Ectodermal cell (in vitro differentiated cells): ENCODE measurements at regions not wholly inside any gene's neighbourhood (a gene's known extent, or its start where the extent isn't known, plus 50 kb on each side); places are given as distances from the start of the nearest gene placed in this dataset.

Experiments used
- H3K27ac ChIP-seq: 2 replicates; pipeline ENCODE4 v1.7.0; 2013; ENCODE audit warnings: mild to moderate bottlenecking, low read depth, low read length; ENCODE audit not compliant: insufficient read depth, poor library complexity, severe bottlenecking
- H3K27me3 ChIP-seq: 2 replicates; pipeline ENCODE4 v1.7.0; 2013; ENCODE audit warnings: mild to moderate bottlenecking, low read length; ENCODE audit not compliant: insufficient read depth, control insufficient read depth, poor library complexity, severe bottlenecking
- H3K36me3 ChIP-seq: one replicate; pipeline ENCODE4 v1.7.0; 2013; ENCODE audit warnings: low read length; ENCODE audit not compliant: control insufficient read depth, insufficient read depth
- H3K4me1 ChIP-seq: one replicate; pipeline ENCODE4 v1.7.0; 2013; ENCODE audit warnings: low read length; ENCODE audit not compliant: control insufficient read depth, insufficient read depth
- H3K4me3 ChIP-seq: 2 replicates; pipeline ENCODE4 v1.7.0; 2013; ENCODE audit warnings: low read depth, low read length, control low read depth; ENCODE audit not compliant: insufficient read depth
- H3K9me3 ChIP-seq: 2 replicates; pipeline ENCODE4 v1.7.0; 2013; ENCODE audit warnings: mild to moderate bottlenecking, low read length, moderate library complexity; ENCODE audit not compliant: control insufficient read depth
- WGBS, 2 experiments: methylation state at CpG; one replicate each; pipeline ENCODE4 v1.1.7; 2013; ENCODE audit warnings: missing lambda C conversion rate in 2 of 2; 5-methylcytosine and 5-hydroxymethylcytosine counted together

DNA sequence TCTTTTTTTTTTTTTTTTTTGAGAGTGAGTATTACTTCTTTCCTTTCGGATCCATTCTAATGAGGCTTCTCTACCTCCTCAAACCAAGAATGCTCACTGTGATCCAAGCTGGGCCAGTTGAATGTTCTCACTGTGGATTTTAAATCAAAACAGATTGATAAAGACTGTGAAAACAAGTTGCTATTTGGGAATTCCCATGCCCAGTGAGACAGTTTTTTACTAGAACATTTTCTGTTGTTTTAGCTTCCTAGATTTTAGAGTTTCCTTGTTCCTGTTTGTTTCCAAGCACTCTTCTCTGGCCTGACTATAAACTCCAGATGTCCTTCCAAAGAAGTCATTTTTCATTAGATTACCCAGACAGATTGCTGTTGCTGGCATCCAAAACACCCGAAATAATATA, 60.1 kb upstream of the GALNT15 start:
- no peaks in the 10 kb centered on the region for H3K4me1 ChIP-seq
- no peaks in the 10 kb centered on the region for H3K36me3 ChIP-seq
- no peaks in the 10 kb centered on the region for H3K27me3 ChIP-seq
- no peak overlapping the region for H3K27ac ChIP-seq
- H3K9me3 ChIP-seq = no peaks in the 10 kb centered on the region
- WGBS, 2 experiments = 94 to 100% methylated on average over 1 to 2 of the region's 2 CpGs
- H3K4me3 ChIP-seq = no peak overlapping the region

GRCh38 chr3:16114930-16115329, 59.5 kb upstream of the GALNT15 start:
- no peaks in the 10 kb centered on the region for H3K27me3 ChIP-seq
- no peaks in the 10 kb centered on the region for H3K36me3 ChIP-seq
- H3K4me1 ChIP-seq = no peaks in the 10 kb centered on the region
- no peaks in the 10 kb centered on the region for H3K9me3 ChIP-seq
- H3K4me3 ChIP-seq = no peak overlapping the region
- no peak overlapping the region for H3K27ac ChIP-seq
- 87 to 88% methylated on average over 3 of the region's 3 CpGs for WGBS, 2 experiments

DNA sequence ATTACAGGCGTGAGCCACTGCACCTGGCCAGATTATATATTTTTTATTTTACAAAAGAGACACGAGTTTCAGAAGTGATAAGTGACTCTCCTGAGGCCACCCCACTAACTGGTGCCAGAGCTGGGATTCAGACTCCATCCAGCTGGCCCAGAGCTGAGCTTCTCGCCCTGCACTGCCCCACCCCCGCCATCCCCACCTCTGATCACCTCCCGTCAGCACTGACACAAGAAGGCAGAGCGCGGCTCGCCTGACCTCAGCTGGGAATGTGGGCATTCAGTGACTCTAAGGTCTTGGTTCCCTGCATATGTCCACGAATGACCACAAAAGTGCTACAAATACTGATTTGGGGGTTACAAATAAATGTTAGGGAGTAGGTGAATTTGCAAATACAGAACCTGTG, 56.1 kb upstream of the GALNT15 start:
- WGBS, 2 experiments = 89 to 92% methylated on average over 9 of the region's 9 CpGs
- Histone ChIP-seq H3K4me3 (no peak overlapping the region), H3K36me3 (no peaks in the 10 kb centered on the region), H3K9me3 (no peaks in the 10 kb centered on the region), H3K4me1 (no peaks in the 10 kb centered on the region), H3K27ac (no peak overlapping the region), H3K27me3 (no peaks in the 10 kb centered on the region)

DNA sequence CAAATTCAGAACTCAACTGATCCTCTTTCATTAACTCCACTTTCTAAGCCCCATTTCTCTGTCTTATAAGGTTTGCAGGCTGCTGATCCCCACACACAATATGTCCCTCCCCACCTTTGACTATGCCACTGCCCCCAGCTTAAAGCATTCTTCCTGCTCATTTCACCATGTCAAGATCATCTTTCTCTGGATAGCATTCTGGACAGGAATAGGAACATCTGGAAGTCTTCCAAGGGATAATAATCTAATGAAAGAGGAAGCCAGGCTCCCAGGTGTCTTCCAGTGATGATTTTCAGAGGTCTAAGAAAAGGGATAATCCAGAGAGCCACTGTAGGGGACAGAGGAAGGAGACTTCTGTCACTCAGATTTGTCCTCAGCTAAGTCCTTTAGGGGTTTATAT, 54.6 kb upstream of the GALNT15 start:
- no peak overlapping the region for H3K27ac ChIP-seq
- H3K9me3 ChIP-seq = no peaks in the 10 kb centered on the region
- no peaks in the 10 kb centered on the region for H3K4me1 ChIP-seq
- H3K4me3 ChIP-seq = no peak overlapping the region
- no peaks in the 10 kb centered on the region for H3K36me3 ChIP-seq
- H3K27me3 ChIP-seq = no peaks in the 10 kb centered on the region

DNA sequence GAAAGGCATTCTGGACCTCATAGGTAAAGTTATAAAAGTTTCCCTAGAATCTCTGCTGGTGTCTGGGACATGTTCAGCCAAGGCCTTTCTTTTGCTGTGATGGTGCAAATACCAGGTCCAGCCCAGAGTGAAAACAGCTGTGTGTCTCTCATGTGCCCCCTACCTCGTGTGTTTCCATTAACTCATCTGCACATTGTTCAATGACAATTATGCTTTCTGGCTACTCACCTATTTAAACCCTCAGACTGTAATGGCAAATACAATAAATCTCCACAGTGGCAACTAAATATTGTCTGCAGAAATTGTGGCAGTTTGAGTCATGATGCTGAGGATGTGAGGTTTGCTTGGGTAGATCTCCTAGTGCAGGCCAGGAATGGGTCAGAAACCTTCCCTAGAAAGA, 53.1 kb upstream of the GALNT15 start:
- 79 to 86% methylated on average over 1 of the region's 1 CpG for whole genome bisulfite sequencing, 2 experiments
- H3K4me3 ChIP-seq = no peak overlapping the region

DNA sequence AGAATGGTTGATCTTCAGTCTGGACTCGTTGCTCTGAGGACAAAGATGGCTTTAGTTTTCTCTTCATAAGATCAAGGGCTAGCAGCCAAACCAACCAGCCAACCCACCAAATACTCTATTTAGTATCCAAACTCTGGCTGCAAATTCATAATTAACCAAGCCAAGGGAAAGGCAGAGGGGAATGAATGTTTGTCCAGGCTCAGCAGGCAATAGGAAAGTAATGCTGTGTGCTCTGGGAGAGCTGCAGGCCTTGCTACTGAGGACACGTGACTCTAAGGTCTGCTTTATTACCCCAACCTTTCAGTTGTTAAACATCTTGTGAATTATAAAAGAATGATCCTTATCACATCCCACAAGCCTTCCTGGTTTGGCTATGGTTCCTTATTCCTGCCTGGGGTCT, 52.3 kb upstream of the GALNT15 start:
- Histone ChIP-seq H3K27me3 (no peaks in the 10 kb centered on the region), H3K4me1 (no peaks in the 10 kb centered on the region), H3K9me3 (no peaks in the 10 kb centered on the region), H3K4me3 (no peak overlapping the region), H3K27ac (no peak overlapping the region), H3K36me3 (no peaks in the 10 kb centered on the region)
- 80 to 92% methylated on average over 2 of the region's 2 CpGs for WGBS, 2 experiments

More for the DNA sequence above, 53.1 kb upstream of the GALNT15 start:
- H3K9me3 ChIP-seq = no peaks in the 10 kb centered on the region
- no peaks in the 10 kb centered on the region for H3K4me1 ChIP-seq
- no peaks in the 10 kb centered on the region for H3K36me3 ChIP-seq
- H3K27ac ChIP-seq = no peak overlapping the region
- no peaks in the 10 kb centered on the region for H3K27me3 ChIP-seq

DNA sequence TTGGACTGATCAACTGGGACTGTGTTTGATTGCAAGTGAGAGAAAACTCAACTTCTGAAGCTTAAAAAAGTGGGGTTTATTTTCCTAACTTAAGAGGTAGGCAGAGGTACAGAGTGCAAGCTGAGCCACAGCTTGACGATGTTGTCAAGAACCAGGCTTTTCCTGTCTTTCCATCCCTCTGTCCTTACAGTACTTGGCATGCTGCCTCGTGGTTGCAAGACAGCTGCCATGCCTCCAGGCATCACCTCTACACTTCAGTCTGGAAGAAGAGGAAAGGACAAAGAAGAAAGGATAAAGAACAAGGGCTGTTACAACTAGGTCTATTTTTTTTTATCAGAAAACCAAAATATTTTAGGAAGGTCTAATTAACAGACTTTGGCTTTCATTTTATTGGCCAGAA, 51.8 kb upstream of the GALNT15 start:
- Histone ChIP-seq H3K4me1 (no peaks in the 10 kb centered on the region), H3K9me3 (no peaks in the 10 kb centered on the region), H3K36me3 (no peaks in the 10 kb centered on the region), H3K4me3 (no peak overlapping the region), H3K27me3 (no peaks in the 10 kb centered on the region), H3K27ac (no peak overlapping the region)
- 85 to 88% methylated on average over 2 of the region's 2 CpGs for WGBS, 2 experiments

GRCh38 chr3:16124636-16125035, 49.8 kb upstream of the GALNT15 start:
- Histone ChIP-seq H3K4me3 (no peak overlapping the region), H3K4me1 (no peaks in the 10 kb centered on the region), H3K36me3 (no peaks in the 10 kb centered on the region), H3K9me3 (no peaks in the 10 kb centered on the region), H3K27me3 (no peaks in the 10 kb centered on the region), H3K27ac (no peak overlapping the region)
- WGBS, 2 experiments = 90 to 97% methylated on average over 2 of the region's 2 CpGs
